CD4-positive, alpha-beta T cell treated with Interleukin-4 for 1 hour (primary cell): ENCODE measurements at regions not wholly inside any gene's neighbourhood (a gene's known extent, or its start where the extent isn't known, plus 50 kb on each side); places are given as distances from the start of the nearest gene placed in this dataset.

Experiments used
- DNase-seq, 2 donors: peaks; one replicate each; pipeline ENCODE4 v3.0.0-alpha.2; 2020 to 2022

- DNase-seq, result no peak
Observed at GRCh38 chr1:104856091-104856490, 1106.4 kb downstream of the AMY1C start.

- DNase-seq, result no peak
Observed at GRCh38 chr1:104856518-104856917, 1106.8 kb downstream of the AMY1C start.

GRCh38 chr1:104868794-104869193, 1119.1 kb downstream of the AMY1C start:
- DNase-seq, result no peak

GRCh38 chr1:104874044-104874443, 1124.3 kb downstream of the AMY1C start:
- no peak for DNase-seq

GRCh38 chr1:104878203-104878909, 1128.7 kb downstream of the AMY1C start:
- no peak for DNase-seq

- no peak for DNase-seq
Observed at GRCh38 chr1:104884939-104885338, 1135.2 kb downstream of the AMY1C start.

- no peak for DNase-seq
Observed at GRCh38 chr1:104905322-104905721, 1155.6 kb downstream of the AMY1C start.

- no peak for DNase-seq
Observed at GRCh38 chr1:104906141-104906540, 1156.4 kb downstream of the AMY1C start.

- DNase-seq, result no peak
Observed at GRCh38 chr1:104919188-104919587, 1169.5 kb downstream of the AMY1C start.

GRCh38 chr1:104921525-104921924, 1171.8 kb downstream of the AMY1C start:
- no peak for DNase-seq

GRCh38 chr1:104923075-104923474, 1173.4 kb downstream of the AMY1C start:
- DNase-seq, result no peak

GRCh38 chr1:104929280-104929679, 1179.6 kb downstream of the AMY1C start:
- DNase-seq, result no peak

GRCh38 chr1:104932030-104932915, 1182.6 kb downstream of the AMY1C start:
- no peak for DNase-seq

- no peak for DNase-seq
Observed at GRCh38 chr1:104932949-104933679, 1183.4 kb downstream of the AMY1C start.

GRCh38 chr1:104933846-104934245, 1184.1 kb downstream of the AMY1C start:
- no peak for DNase-seq

- DNase-seq, result no peak
Observed at GRCh38 chr1:104945406-104945805, 1195.7 kb downstream of the AMY1C start.

- no peak for DNase-seq
Observed at GRCh38 chr1:104946558-104947210, 1197.0 kb downstream of the AMY1C start.

- no peak for DNase-seq
Observed at GRCh38 chr1:104953555-104953954, 1203.9 kb downstream of the AMY1C start.

- no peak for DNase-seq
Observed at GRCh38 chr1:104973516-104973915, 1223.8 kb downstream of the AMY1C start.

- DNase-seq, result no peak
Observed at GRCh38 chr1:104979651-104980050, 1230.0 kb downstream of the AMY1C start.

GRCh38 chr1:104987210-104987609, 1237.5 kb downstream of the AMY1C start:
- no peak for DNase-seq

GRCh38 chr1:104989012-104989411, 1239.3 kb downstream of the AMY1C start:
- no peak for DNase-seq

GRCh38 chr1:104991702-104992101, 1242.0 kb downstream of the AMY1C start:
- DNase-seq, result no peak
